HG02642 (cell line): ENCODE measurements at regions not wholly inside any gene's neighbourhood (a gene's known extent, or its start where the extent isn't known, plus 50 kb on each side); places are given as distances from the start of the nearest gene placed in this dataset.

ENCODE experiments used
- ATAC-seq: cut with Tn5 transposase; IDR thresholded peaks from one replicate; pipeline ENCODE4 v1.9.1; 2021; ENCODE audit warnings: mild to moderate bottlenecking; ENCODE audit not compliant: unreplicated experiment, poor library complexity

- ATAC-seq = no peak
Observed at GRCh38 chr12:108462686-108463085, 52.4 kb upstream of the FICD start.

- no peak for ATAC-seq
Observed at GRCh38 chr12:108461058-108461660, 53.9 kb upstream of the FICD start.

GRCh38 chr12:108459149-108459548 is 55.9 kb upstream of the FICD start:
- ATAC-seq = no peak

- ATAC-seq = no peak
Observed at GRCh38 chr12:108457734-108458361, 57.2 kb upstream of the FICD start.

- ATAC-seq = peak; percentile 42
Observed at GRCh38 chr12:108457006-108457733, 57.9 kb upstream of the FICD start.

GRCh38 chr12:108455706-108456105 is 59.4 kb upstream of the FICD start:
- ATAC-seq = no peak

- ATAC-seq = no peak
Observed at GRCh38 chr12:108454539-108455139, 60.4 kb upstream of the FICD start.

- no peak for ATAC-seq
Observed at GRCh38 chr12:108449478-108449877, 65.6 kb upstream of the FICD start.

- ATAC-seq = no peak
Observed at GRCh38 chr12:108448246-108448645, 66.8 kb upstream of the FICD start.

GRCh38 chr12:108447168-108447832 is 67.8 kb upstream of the FICD start:
- ATAC-seq = no peak

GRCh38 chr12:108446766-108447165 is 68.3 kb upstream of the FICD start:
- ATAC-seq = no peak

GRCh38 chr12:108442910-108443309 is 72.2 kb upstream of the FICD start:
- ATAC-seq = no peak

- no peak for ATAC-seq
Observed at GRCh38 chr12:108442067-108442466, 73.0 kb upstream of the FICD start.

- no peak for ATAC-seq
Observed at GRCh38 chr12:108441549-108441948, 73.5 kb upstream of the FICD start.

GRCh38 chr12:108440736-108441135 is 74.3 kb upstream of the FICD start:
- no peak for ATAC-seq

GRCh38 chr12:108438667-108439066 is 76.4 kb upstream of the FICD start:
- no peak for ATAC-seq

- no peak for ATAC-seq
Observed at GRCh38 chr12:108432423-108433121, 82.5 kb upstream of the FICD start.

- no peak for ATAC-seq
Observed at GRCh38 chr12:108430926-108431325, 84.2 kb upstream of the FICD start.

GRCh38 chr12:108430245-108430644 is 84.8 kb upstream of the FICD start:
- ATAC-seq = no peak

- no peak for ATAC-seq
Observed at GRCh38 chr12:108425238-108425795, 86.2 kb upstream of the CMKLR1 start.
